ENCODE measurements at regions not wholly inside any gene's neighbourhood (a gene's known extent, or its start where the extent isn't known, plus 50 kb on each side); places are given as distances from the start of the nearest gene placed in this dataset.

DNA sequence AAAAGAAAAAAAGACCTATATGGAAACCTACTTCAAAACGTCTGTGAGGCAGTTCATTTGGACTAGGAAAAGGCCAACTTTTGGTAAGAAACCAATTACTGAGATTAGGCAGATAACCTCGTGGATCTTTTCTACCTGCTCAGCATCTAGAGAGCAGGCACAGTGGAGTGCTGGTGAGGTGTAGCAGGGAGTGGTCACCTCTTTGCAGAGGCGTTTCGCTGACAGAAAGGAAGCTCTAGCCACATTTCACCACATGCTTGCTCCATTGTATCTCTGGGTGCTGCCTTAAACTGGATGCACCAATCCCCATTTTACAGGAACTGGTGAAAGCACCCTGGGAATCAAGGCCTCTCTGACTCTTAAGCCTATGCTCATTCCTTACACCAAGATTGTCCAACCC, 360.5 kb downstream of the LIG4 start:
- H3K27ac ChIP-seq (ENCODE audit: low read depth in 1 of 2, low read length in 2 of 2), result no peak overlapping the region
- ATAC-seq (ENCODE audit: poor library complexity), result no peak
- CTCF ChIA-PET, result no interaction called here
- no peak overlapping the region for H3K4me3 ChIP-seq (ENCODE audit: low read length)
- POLR2A ChIA-PET, result no interaction called here
- Mint-ChIP-seq H3K9me3 (no peaks in the 10 kb centered on the region), H3K4me3 (no peak overlapping the region), H3K27me3 (no peaks in the 10 kb centered on the region), H3K36me3 (ENCODE audit: low read depth) (no peaks in the 10 kb centered on the region), H3K27ac (no peak overlapping the region), H3K4me1 (ENCODE audit: low read depth) (no peaks in the 10 kb centered on the region)
- intact Hi-C loops (cut with DNase I, micrococcal nuclease), result no loop called here
- peaks cover 0 to 9% of the 10 kb centered on the region in 2 experiments for H3K9me3 ChIP-seq (ENCODE audit: control insufficient read depth in 1 of 2, insufficient read depth in 1 of 2, low read length in 2 of 2)
- H3K27me3 ChIP-seq (ENCODE audit: control insufficient read depth in 1 of 2, insufficient read depth in 2 of 2, low read length in 2 of 2), result no peaks in the 10 kb centered on the region
- H3K4me1 ChIP-seq (ENCODE audit: insufficient read depth, low read length), result no peaks in the 10 kb centered on the region
- TF ChIP-seq, protein P1, sequence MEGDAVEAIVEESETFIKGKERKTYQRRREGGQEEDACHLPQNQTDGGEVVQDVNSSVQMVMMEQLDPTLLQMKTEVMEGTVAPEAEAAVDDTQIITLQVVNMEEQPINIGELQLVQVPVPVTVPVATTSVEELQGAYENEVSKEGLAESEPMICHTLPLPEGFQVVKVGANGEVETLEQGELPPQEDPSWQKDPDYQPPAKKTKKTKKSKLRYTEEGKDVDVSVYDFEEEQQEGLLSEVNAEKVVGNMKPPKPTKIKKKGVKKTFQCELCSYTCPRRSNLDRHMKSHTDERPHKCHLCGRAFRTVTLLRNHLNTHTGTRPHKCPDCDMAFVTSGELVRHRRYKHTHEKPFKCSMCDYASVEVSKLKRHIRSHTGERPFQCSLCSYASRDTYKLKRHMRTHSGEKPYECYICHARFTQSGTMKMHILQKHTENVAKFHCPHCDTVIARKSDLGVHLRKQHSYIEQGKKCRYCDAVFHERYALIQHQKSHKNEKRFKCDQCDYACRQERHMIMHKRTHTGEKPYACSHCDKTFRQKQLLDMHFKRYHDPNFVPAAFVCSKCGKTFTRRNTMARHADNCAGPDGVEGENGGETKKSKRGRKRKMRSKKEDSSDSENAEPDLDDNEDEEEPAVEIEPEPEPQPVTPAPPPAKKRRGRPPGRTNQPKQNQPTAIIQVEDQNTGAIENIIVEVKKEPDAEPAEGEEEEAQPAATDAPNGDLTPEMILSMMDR (IDR thresholded peaks at IDR 0.05), result no peak
- no peaks in the 10 kb centered on the region for H3K36me3 ChIP-seq (ENCODE audit: insufficient read depth, low read length)
- no peak for DNase-seq

DNA sequence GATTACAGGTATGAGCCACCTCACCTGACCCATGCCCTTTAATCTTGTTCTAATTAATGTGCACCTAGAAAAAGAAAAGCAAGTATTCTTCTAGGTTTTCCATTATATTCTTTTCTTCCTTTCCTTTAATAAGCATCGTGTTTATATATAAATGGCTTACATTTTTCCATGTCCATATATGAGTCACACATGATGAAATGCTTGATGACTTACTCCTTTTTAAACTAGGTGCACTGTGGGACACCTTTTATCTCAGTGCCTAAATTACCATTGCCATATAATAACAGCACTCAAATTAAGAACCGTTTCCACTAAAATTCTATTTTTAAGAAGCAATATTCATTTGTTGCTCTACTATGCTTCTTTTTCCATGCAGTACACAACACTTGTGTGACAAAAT, 363.3 kb downstream of the LIG4 start:
- intact Hi-C loops (cut with DNase I, micrococcal nuclease), result no loop called here
- Mint-ChIP-seq H3K9me3 (peaks cover 2% of the 10 kb centered on the region), H3K27me3 (no peaks in the 10 kb centered on the region), H3K27ac (no peak overlapping the region), H3K36me3 (ENCODE audit: low read depth) (no peaks in the 10 kb centered on the region), H3K4me1 (ENCODE audit: low read depth) (no peaks in the 10 kb centered on the region), H3K4me3 (no peak overlapping the region)
- TF ChIP-seq, protein P1 (IDR thresholded peaks at IDR 0.05), result no peak
- POLR2A ChIA-PET, result no interaction called here
- CTCF ChIA-PET, result no interaction called here
- Histone ChIP-seq H3K27me3 (ENCODE audit: control insufficient read depth in 1 of 2, insufficient read depth in 2 of 2, low read length in 2 of 2) (no peaks in the 10 kb centered on the region), H3K9me3 (ENCODE audit: control insufficient read depth in 1 of 2, insufficient read depth in 1 of 2, low read length in 2 of 2) (peaks cover 0 to 9% of the 10 kb centered on the region in 2 experiments), H3K4me3 (ENCODE audit: low read length) (no peak overlapping the region), H3K36me3 (ENCODE audit: insufficient read depth, low read length) (no peaks in the 10 kb centered on the region), H3K27ac (ENCODE audit: low read depth in 1 of 2, low read length in 2 of 2) (no peak overlapping the region), H3K4me1 (ENCODE audit: insufficient read depth, low read length) (no peaks in the 10 kb centered on the region)
- ATAC-seq (ENCODE audit: poor library complexity), result no peak
- no peak for DNase-seq

DNA sequence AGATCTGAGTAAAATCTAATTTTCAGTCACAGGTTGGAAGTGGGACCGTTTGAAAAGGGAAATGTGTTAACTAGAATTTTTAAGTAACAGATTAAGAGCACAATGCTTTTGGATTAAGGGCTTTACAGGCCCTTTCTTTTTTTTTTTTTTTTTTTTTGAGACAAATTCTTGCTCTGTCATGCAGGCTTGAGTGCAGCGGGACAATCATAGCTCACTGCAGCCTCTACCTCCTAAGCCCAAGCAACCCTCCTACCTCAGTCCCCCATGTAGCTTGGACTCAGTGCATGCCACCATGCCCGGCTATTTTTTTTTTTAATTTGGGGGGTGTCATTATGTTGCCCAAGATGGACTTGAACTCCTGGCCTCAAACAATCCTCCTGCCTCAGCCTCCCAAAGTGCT, 363.7 kb downstream of the LIG4 start:
- Histone ChIP-seq H3K4me3 (ENCODE audit: low read length) (no peak overlapping the region), H3K36me3 (ENCODE audit: insufficient read depth, low read length) (no peaks in the 10 kb centered on the region), H3K9me3 (ENCODE audit: control insufficient read depth in 1 of 2, insufficient read depth in 1 of 2, low read length in 2 of 2) (peaks cover 0 to 9% of the 10 kb centered on the region in 2 experiments), H3K27ac (ENCODE audit: low read depth in 1 of 2, low read length in 2 of 2) (no peak overlapping the region), H3K4me1 (ENCODE audit: insufficient read depth, low read length) (no peaks in the 10 kb centered on the region), H3K27me3 (ENCODE audit: control insufficient read depth in 1 of 2, insufficient read depth in 2 of 2, low read length in 2 of 2) (no peaks in the 10 kb centered on the region)
- Mint-ChIP-seq H3K4me1 (ENCODE audit: low read depth) (no peaks in the 10 kb centered on the region), H3K36me3 (ENCODE audit: low read depth) (no peaks in the 10 kb centered on the region), H3K4me3 (no peak overlapping the region), H3K27me3 (no peaks in the 10 kb centered on the region), H3K9me3 (peaks cover 2% of the 10 kb centered on the region), H3K27ac (no peak overlapping the region)
- intact Hi-C loops (cut with DNase I, micrococcal nuclease), result no loop called here
- DNase-seq (no peak), ATAC-seq (ENCODE audit: poor library complexity) (no peak)
- ChIA-PET POLR2A (no interaction called here), CTCF (no interaction called here)
- TF ChIP-seq, protein P1 (IDR thresholded peaks at IDR 0.05), result no peak

All from CD4-positive, alpha-beta T cell (primary cell).